Fibroblast of skin of back (primary cell): ENCODE measurements at regions not wholly inside any gene's neighbourhood (a gene's known extent, or its start where the extent isn't known, plus 50 kb on each side); places are given as distances from the start of the nearest gene placed in this dataset.

ENCODE experiments used
- DNase-seq: peaks from one replicate; pipeline ENCODE4 v3.0.0-alpha.2; 2013

DNA sequence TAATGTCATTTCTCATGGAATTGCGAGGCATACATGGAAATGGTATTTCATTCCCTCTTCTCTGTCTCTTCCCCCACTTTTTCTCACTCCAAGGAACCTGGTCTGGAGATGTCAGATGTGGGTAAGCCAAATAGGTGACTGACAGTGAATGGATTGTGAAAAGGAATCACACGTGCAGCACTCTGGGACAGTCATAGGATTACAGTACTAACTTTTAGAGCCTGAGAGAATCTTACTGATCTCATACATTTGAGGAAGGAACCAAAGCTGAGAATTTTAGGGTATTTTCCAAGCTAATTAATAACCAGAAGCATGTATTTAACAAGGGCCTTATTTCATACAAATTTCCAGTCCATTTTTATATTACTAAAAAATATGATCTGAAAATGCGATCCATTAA lies 58.1 kb upstream of the ERBB4 start:
- DNase-seq = no peak

DNA sequence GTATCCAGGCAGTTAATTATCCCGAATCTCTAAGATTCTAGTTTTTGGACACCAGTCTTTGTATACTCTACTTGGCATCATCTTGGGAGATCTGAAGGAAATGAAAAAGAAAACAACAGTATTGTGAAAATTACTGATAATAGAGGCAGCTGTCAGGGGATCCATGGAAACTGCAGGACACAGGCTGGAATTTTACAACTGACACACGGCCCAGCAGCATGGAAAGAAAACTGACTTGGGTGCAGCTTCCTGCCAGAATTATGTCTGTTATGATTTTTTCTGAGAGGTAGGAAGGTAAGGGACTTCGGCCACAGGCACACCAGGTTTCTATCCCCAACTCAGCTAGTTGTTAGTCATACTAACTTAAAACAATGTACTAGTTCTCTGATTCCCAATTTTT lies 57.7 kb upstream of the ERBB4 start:
- no peak for DNase-seq

GRCh38 chr2:212595036-212595654 lies 56.5 kb upstream of the ERBB4 start:
- no peak for DNase-seq

GRCh38 chr2:212592695-212593094 lies 54.1 kb upstream of the ERBB4 start:
- DNase-seq = no peak
